RWPE2 (cell line): ENCODE measurements at regions not wholly inside any gene's neighbourhood (a gene's known extent, or its start where the extent isn't known, plus 50 kb on each side); places are given as distances from the start of the nearest gene placed in this dataset.
A peak's percentile ranks its signal among the peaks of the same experiment; 100 is the strongest.
"Not testable (repeated sequence)": the region's sequence is repeated elsewhere in the genome, so short reads cannot be mapped to it uniquely, and the experiment has no call there.

Experiments used
- ATAC-seq: fragments of 200-7000 bp; cut with Tn5 transposase; 3 replicates; pipeline ENCODE4 v1.9.1; 2021; ENCODE audit warnings: low read depth
- DNase-seq: peaks from one replicate; pipeline ENCODE4 v3.0.0-alpha.2; 2020; ENCODE audit warnings: low spot score
- H3K27ac ChIP-seq: fragments of 450-650 bp; 2 replicates; pipeline ENCODE4 v1.5.1; 2017; ENCODE audit warnings: mild to moderate bottlenecking; ENCODE audit not compliant: poor library complexity, severe bottlenecking
- H3K27me3 ChIP-seq: fragments of 250-450 bp; sonication (Bioruptor Pico); 2 replicates; pipeline ENCODE4 v1.5.1; 2021; ENCODE audit warnings: mild to moderate bottlenecking, moderate library complexity; ENCODE audit not compliant: insufficient read depth, poor library complexity, severe bottlenecking
- H3K36me3 ChIP-seq: fragments of 250-450 bp; sonication (Bioruptor Pico); 2 replicates; pipeline ENCODE4 v1.5.1; 2020; ENCODE audit warnings: low read depth, mild to moderate bottlenecking, moderate library complexity
- H3K4me1 ChIP-seq: fragments of 250-450 bp; sonication (Bioruptor Pico); 2 replicates; pipeline ENCODE4 v1.5.1; 2021; ENCODE audit warnings: mild to moderate bottlenecking, moderate library complexity; ENCODE audit not compliant: insufficient read depth, poor library complexity, severe bottlenecking
- H3K4me3 ChIP-seq: fragments of 250-450 bp; sonication (Bioruptor Pico); 2 replicates; pipeline ENCODE4 v1.5.1; 2021; ENCODE audit warnings: mild to moderate bottlenecking, moderate library complexity; ENCODE audit not compliant: severe bottlenecking
- H3K9me3 ChIP-seq: fragments of 250-450 bp; sonication (Bioruptor Pico); 2 replicates; pipeline ENCODE4 v1.5.1; 2021; ENCODE audit warnings: mild to moderate bottlenecking, moderate library complexity; ENCODE audit not compliant: severe bottlenecking
- CTCF ChIP-seq: fragments of 450-650 bp; IDR thresholded peaks from one replicate; pipeline ENCODE4 v1.5.1; 2017; ENCODE audit warnings: mild to moderate bottlenecking, moderate library complexity; ENCODE audit not compliant: poor library complexity, severe bottlenecking

DNA sequence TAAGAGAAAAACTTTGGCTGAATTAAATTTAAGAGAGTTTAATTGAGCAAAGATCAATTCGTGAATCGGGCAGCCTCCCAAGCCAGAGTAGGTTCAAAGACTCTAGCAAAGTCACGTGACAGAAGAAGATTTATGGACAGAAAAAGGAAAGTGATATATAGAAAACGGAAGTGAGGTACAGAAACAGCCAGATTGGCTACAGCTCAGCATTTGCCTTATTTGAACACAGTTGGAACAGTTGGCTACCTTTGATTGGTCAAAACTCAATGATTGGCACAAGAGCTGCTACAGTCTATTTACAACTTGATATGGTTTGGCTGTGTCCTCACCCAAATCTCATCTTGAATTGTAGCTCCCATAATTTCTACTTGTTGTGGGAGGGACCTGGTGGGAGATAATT is 102.6 kb downstream of the PLG start:
- Histone ChIP-seq H3K4me1 (peaks cover 2% of the 10 kb centered on the region), H3K36me3 (no peaks in the 10 kb centered on the region), H3K9me3 (no peaks in the 10 kb centered on the region), H3K27me3 (no peaks in the 10 kb centered on the region), H3K27ac (no peak overlapping the region), H3K4me3 (no peak overlapping the region)
- ATAC-seq (no peak), DNase-seq (no peak)
- no peak for TF ChIP-seq CTCF

GRCh38 chr6:160808263-160808662 is 106.2 kb downstream of the PLG start:
- no peaks in the 10 kb centered on the region for H3K36me3 ChIP-seq
- H3K27ac ChIP-seq, result no peak overlapping the region
- no peak overlapping the region for H3K4me3 ChIP-seq
- ATAC-seq (no peak), DNase-seq (no peak)
- H3K9me3 ChIP-seq, result no peaks in the 10 kb centered on the region
- no peaks in the 10 kb centered on the region for H3K27me3 ChIP-seq
- peaks cover 10% of the 10 kb centered on the region for H3K4me1 ChIP-seq
- TF ChIP-seq CTCF, result no peak

DNA sequence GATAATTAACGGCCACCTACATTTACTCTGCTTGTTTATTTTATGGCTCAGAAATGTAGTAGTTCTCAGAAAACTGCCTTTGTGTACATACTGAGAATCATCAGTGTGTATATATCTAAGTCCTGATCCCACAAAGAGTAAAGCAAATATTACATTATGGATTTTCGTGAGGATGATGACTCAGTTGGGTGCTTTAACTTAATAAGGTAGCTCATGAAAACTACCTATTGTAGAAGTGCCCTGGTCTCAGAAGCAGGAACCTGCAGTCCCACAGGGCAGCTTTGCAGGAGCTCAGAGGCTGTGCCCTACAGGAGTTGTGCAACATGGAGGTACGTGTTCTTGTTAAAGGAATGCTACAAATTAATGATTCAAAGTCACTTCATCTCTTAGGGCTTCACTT is 108.2 kb downstream of the PLG start:
- peak overlapping the region; percentile 33 for H3K27ac ChIP-seq
- no peaks in the 10 kb centered on the region for H3K27me3 ChIP-seq
- ATAC-seq (peak; percentile 99), DNase-seq (peak; percentile 76)
- H3K4me3 ChIP-seq, result no peak overlapping the region
- H3K36me3 ChIP-seq, result no peaks in the 10 kb centered on the region
- no peak for TF ChIP-seq CTCF
- H3K9me3 ChIP-seq, result no peaks in the 10 kb centered on the region
- H3K4me1 ChIP-seq, result peaks cover 10% of the 10 kb centered on the region

- H3K4me1 ChIP-seq, result peaks cover 10% of the 10 kb centered on the region
- H3K36me3 ChIP-seq, result no peaks in the 10 kb centered on the region
- no peaks in the 10 kb centered on the region for H3K9me3 ChIP-seq
- ATAC-seq (no peak), DNase-seq (no peak)
- no peaks in the 10 kb centered on the region for H3K27me3 ChIP-seq
- H3K27ac ChIP-seq, result no peak overlapping the region
- no peak for TF ChIP-seq CTCF
- no peak overlapping the region for H3K4me3 ChIP-seq
Observed at GRCh38 chr6:160812097-160812496, 110.1 kb downstream of the PLG start.

- no peak for DNase-seq
Observed at GRCh38 chr6:160818934-160819333, 116.9 kb downstream of the PLG start.

DNA sequence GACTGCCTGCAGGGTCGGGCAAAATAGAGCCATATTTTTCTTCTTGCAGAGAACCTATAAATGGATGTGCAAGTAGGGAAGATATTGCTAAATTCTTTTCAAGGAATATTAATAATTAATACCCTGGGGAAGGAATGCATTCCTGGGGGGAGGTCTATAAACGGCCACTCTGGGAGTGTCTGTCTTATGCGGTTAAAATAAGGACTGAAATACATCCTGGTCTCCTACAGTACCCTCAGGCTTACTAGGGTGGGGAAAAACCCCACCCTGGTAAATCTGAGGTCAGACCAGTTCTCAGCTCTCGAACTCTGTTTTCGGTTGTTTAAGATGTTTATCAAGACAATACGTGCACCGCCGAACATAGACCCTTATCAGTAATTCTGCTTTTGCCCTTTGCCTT is 118.6 kb downstream of the PLG start:
- H3K36me3 ChIP-seq, ATAC-seq, H3K27me3 ChIP-seq, H3K4me1 ChIP-seq, H3K4me3 ChIP-seq, H3K27ac ChIP-seq, H3K9me3 ChIP-seq, DNase-seq: not testable (repeated sequence)

More at GRCh38 chr6:160818934-160819333, 116.9 kb downstream of the PLG start:
- Histone ChIP-seq H3K4me3 (no peak overlapping the region), H3K36me3 (no peaks in the 10 kb centered on the region), H3K27me3 (no peaks in the 10 kb centered on the region), H3K27ac (no peak overlapping the region), H3K9me3 (no peaks in the 10 kb centered on the region), H3K4me1 (no peaks in the 10 kb centered on the region)
- ATAC-seq, result no peak
- no peak for TF ChIP-seq CTCF
